ENCODE measurements at regions not wholly inside any gene's neighbourhood (a gene's known extent, or its start where the extent isn't known, plus 50 kb on each side); places are given as distances from the start of the nearest gene placed in this dataset.

- Histone ChIP-seq H3K79me2 (ENCODE audit: low read depth) (no peaks in the 10 kb centered on the region), H3K9me2 (ENCODE audit: insufficient read depth) (no peaks in the 10 kb centered on the region), H2AFZ (no peak overlapping the region), H3F3A (ENCODE audit: insufficient read depth, low read depth) (no peaks in the 10 kb centered on the region), H3K27ac (no peak overlapping the region), H3K4me1 (replicated peaks; ENCODE audit: insufficient read depth) (no peaks in the 10 kb centered on the region), H3K27me3 (ENCODE audit: insufficient read depth, low read depth) (no peaks in the 10 kb centered on the region), H3K4me3 (no peak overlapping the region), H3K9me3 (ENCODE audit: insufficient read depth, low read depth) (no peaks in the 10 kb centered on the region), H3K36me3 (ENCODE audit: low read depth) (no peaks in the 10 kb centered on the region), H3K4me2 (no peak overlapping the region), H4K20me1 (ENCODE audit: insufficient read depth) (no peaks in the 10 kb centered on the region)
- POLR2A ChIA-PET (ENCODE audit: unreplicated experiment): no interaction called here
- no peak for DNase-seq
- CTCF ChIA-PET: no interaction called here
- BruUV-seq (replicated peaks): no TSS peak
- TF ChIP-seq CTCF (conservative IDR thresholded peaks at IDR 0.05): no peak
- no peak for TF ChIP-seq EZH2 (IDR thresholded peaks at IDR 0.05; ENCODE audit: low read depth)
- intact Hi-C loops (cut with micrococcal nuclease; ENCODE audit: unreplicated experiment): no loop called here
These were observed 396.8 kb upstream of the UBE2E3 start for GRCh38 chr2:180583441-180584140.

- no peak overlapping the region for H3K27ac ChIP-seq
- H3K27me3 ChIP-seq (ENCODE audit: insufficient read depth, low read depth): no peaks in the 10 kb centered on the region
- peaks cover 10% of the 10 kb centered on the region; the same call in 1 of the 2 replicates for H3K9me3 ChIP-seq (ENCODE audit: insufficient read depth, low read depth)
- no peaks in the 10 kb centered on the region for H4K20me1 ChIP-seq (ENCODE audit: insufficient read depth)
- no peak overlapping the region for H3K4me3 ChIP-seq
- TF ChIP-seq EZH2 (IDR thresholded peaks at IDR 0.05; ENCODE audit: low read depth): no peak
- TF ChIP-seq CTCF (conservative IDR thresholded peaks at IDR 0.05): no peak
- BruUV-seq (replicated peaks): no TSS peak
- H3K9me2 ChIP-seq (ENCODE audit: insufficient read depth): no peaks in the 10 kb centered on the region
- no peak overlapping the region for H3K4me2 ChIP-seq
- 0 out of 2 replicates have a peak, but pooled peaks cover 6% of the 10 kb centered on the region for H3K36me3 ChIP-seq (ENCODE audit: low read depth)
- ChIA-PET CTCF (interaction anchor here (0.7 kb wide), 1 partner anchor 388 kb away, joined by 6 read pairs; no protein-coding TSS in a partner anchor), POLR2A (ENCODE audit: unreplicated experiment) (no interaction called here)
- intact Hi-C loops (cut with micrococcal nuclease; ENCODE audit: unreplicated experiment): loop anchor here (5.0 kb wide), 1 partner anchor 68 kb away; no protein-coding TSS in a partner anchor
- no peaks in the 10 kb centered on the region for H3K79me2 ChIP-seq (ENCODE audit: low read depth)
- no peak for DNase-seq
- no peak overlapping the region for H2AFZ ChIP-seq
- H3F3A ChIP-seq (ENCODE audit: insufficient read depth, low read depth): peaks cover 3% of the 10 kb centered on the region
- H3K4me1 ChIP-seq (replicated peaks; ENCODE audit: insufficient read depth): peaks cover 9% of the 10 kb centered on the region
These were observed 401.0 kb upstream of the UBE2E3 start for GRCh38 chr2:180579388-180579787.

GRCh38 chr2:180578441-180578840 lies 402.0 kb upstream of the UBE2E3 start:
- no TSS peak for BruUV-seq (replicated peaks)
- Histone ChIP-seq H3K27me3 (ENCODE audit: insufficient read depth, low read depth) (no peaks in the 10 kb centered on the region), H3K27ac (no peak overlapping the region), H3F3A (ENCODE audit: insufficient read depth, low read depth) (peaks cover 10% of the 10 kb centered on the region), H4K20me1 (ENCODE audit: insufficient read depth) (no peaks in the 10 kb centered on the region), H3K36me3 (ENCODE audit: low read depth) (0 out of 2 replicates have a peak, but pooled peaks cover 6% of the 10 kb centered on the region), H3K79me2 (ENCODE audit: low read depth) (no peaks in the 10 kb centered on the region), H3K4me3 (no peak overlapping the region), H3K9me2 (ENCODE audit: insufficient read depth) (no peaks in the 10 kb centered on the region), H2AFZ (no peak overlapping the region), H3K4me2 (no peak overlapping the region), H3K9me3 (ENCODE audit: insufficient read depth, low read depth) (peaks cover 12% of the 10 kb centered on the region; the same call in 1 of the 2 replicates), H3K4me1 (replicated peaks; ENCODE audit: insufficient read depth) (peaks cover 18% of the 10 kb centered on the region)
- no peak for TF ChIP-seq EZH2 (IDR thresholded peaks at IDR 0.05; ENCODE audit: low read depth)
- no peak for TF ChIP-seq CTCF (conservative IDR thresholded peaks at IDR 0.05)
- POLR2A ChIA-PET (ENCODE audit: unreplicated experiment): interaction anchor here (0.6 kb wide), 1 partner anchor 12 kb away, joined by 4 read pairs; no protein-coding TSS in a partner anchor
- CTCF ChIA-PET: no interaction called here
- intact Hi-C loops (cut with micrococcal nuclease; ENCODE audit: unreplicated experiment): loop anchor here (5.0 kb wide), 1 partner anchor 69 kb away; no protein-coding TSS in a partner anchor
- no peak for DNase-seq
